GM12891 (cell line): ENCODE measurements at regions not wholly inside any gene's neighbourhood (a gene's known extent, or its start where the extent isn't known, plus 50 kb on each side); places are given as distances from the start of the nearest gene placed in this dataset.

Experiments
- POLR2A ChIP-seq: IDR thresholded peaks from 2 replicates; pipeline ENCODE4 v1.6.1; 2011; ENCODE audit warnings: low read depth, low read length, control low read depth
- SPI1 ChIP-seq: IDR thresholded peaks from 2 replicates; pipeline ENCODE4 v1.6.1; 2011; ENCODE audit warnings: low read depth, low read length, control low read depth

GRCh38 chr13:61884830-61885229 is 469.2 kb upstream of the PCDH20 start:
- TF ChIP-seq SPI1 (no peak), POLR2A (no peak)
